SK-N-MC (cell line): ENCODE measurements at regions not wholly inside any gene's neighbourhood (a gene's known extent, or its start where the extent isn't known, plus 50 kb on each side); places are given as distances from the start of the nearest gene placed in this dataset.

Source experiments
- DNase-seq: peaks from one replicate; pipeline ENCODE4 v3.0.0-alpha.2; 2011; ENCODE audit warnings: low read depth, low spot score
- H3K27ac ChIP-seq: fragments of 200-600 bp; sonication (generic); 2 replicates; pipeline ENCODE4 v1.5.1; 2016; ENCODE audit warnings: mixed run types
- H3K36me3 ChIP-seq: fragments of 200-600 bp; sonication (generic); 2 replicates; pipeline ENCODE4 v1.6.1; 2017; ENCODE audit warnings: antibody characterized with exemption, low read length, mixed read lengths; ENCODE audit not compliant: insufficient read depth
- H3K4me3 ChIP-seq: fragments of 200-600 bp; sonication (generic); 2 replicates; pipeline ENCODE4 v1.5.1; 2016
- H3K9ac ChIP-seq: fragments of 200-600 bp; sonication (generic); 2 replicates; pipeline ENCODE4 v1.8.0; 2017; ENCODE audit warnings: mixed run types, mixed read lengths; ENCODE audit not compliant: insufficient read length
- H3K9me3 ChIP-seq: fragments of 200-600 bp; sonication (generic); 2 replicates; pipeline ENCODE4 v1.6.1; 2017; ENCODE audit warnings: low read depth, mild to moderate bottlenecking, antibody characterized with exemption, low read length, moderate library complexity, mixed read lengths
- EZH2 ChIP-seq: fragments of 200-600 bp; sonication (generic); IDR thresholded peaks from one replicate; pipeline ENCODE4 v1.6.1; 2017; ENCODE audit warnings: antibody characterized with exemption
- FOXP2 ChIP-seq: optimal IDR thresholded peaks from 2 replicates; pipeline ENCODE3; 2011; ENCODE audit warnings: mild to moderate bottlenecking, moderate library complexity; ENCODE audit not compliant: insufficient read depth; ENCODE audit errors: extremely low read length, control extremely low read depth
- POLR2AphosphoS5 ChIP-seq: IDR thresholded peaks from 2 replicates; pipeline ENCODE4 v1.6.1; 2012; ENCODE audit warnings: mild to moderate bottlenecking, low read depth, low read length, borderline replicate concordance

GRCh38 chr1:71273334-71273733 lies 192.5 kb upstream of the ZRANB2 start:
- Histone ChIP-seq H3K27ac (no peak overlapping the region), H3K4me3 (no peak overlapping the region), H3K9me3 (no peaks in the 10 kb centered on the region), H3K36me3 (no peaks in the 10 kb centered on the region), H3K9ac (no peak overlapping the region)
- TF ChIP-seq EZH2 (no peak), POLR2AphosphoS5 (no peak), FOXP2 (no peak)
- DNase-seq: no peak

- Histone ChIP-seq H3K9me3 (no peaks in the 10 kb centered on the region), H3K4me3 (no peak overlapping the region), H3K27ac (no peak overlapping the region), H3K36me3 (no peaks in the 10 kb centered on the region), H3K9ac (no peak overlapping the region)
- TF ChIP-seq EZH2 (no peak), FOXP2 (no peak), POLR2AphosphoS5 (no peak)
- no peak for DNase-seq
Observed at GRCh38 chr1:71270394-71270915, 189.6 kb upstream of the ZRANB2 start.

GRCh38 chr1:71269818-71270217 lies 189.0 kb upstream of the ZRANB2 start:
- Histone ChIP-seq H3K9ac (no peak overlapping the region), H3K27ac (no peak overlapping the region), H3K36me3 (no peaks in the 10 kb centered on the region), H3K4me3 (no peak overlapping the region), H3K9me3 (no peaks in the 10 kb centered on the region)
- no peak for TF ChIP-seq EZH2
- TF ChIP-seq POLR2AphosphoS5: no peak
- no peak for TF ChIP-seq FOXP2
- DNase-seq: no peak

GRCh38 chr1:71269179-71269578 lies 188.3 kb upstream of the ZRANB2 start:
- Histone ChIP-seq H3K4me3 (no peak overlapping the region), H3K36me3 (no peaks in the 10 kb centered on the region), H3K9me3 (no peaks in the 10 kb centered on the region), H3K27ac (no peak overlapping the region), H3K9ac (no peak overlapping the region)
- TF ChIP-seq FOXP2 (no peak), POLR2AphosphoS5 (no peak), EZH2 (no peak)
- DNase-seq: no peak

- DNase-seq: no peak
- Histone ChIP-seq H3K27ac (no peak overlapping the region), H3K9ac (no peak overlapping the region), H3K4me3 (no peak overlapping the region), H3K9me3 (no peaks in the 10 kb centered on the region), H3K36me3 (no peaks in the 10 kb centered on the region)
- TF ChIP-seq EZH2 (no peak), FOXP2 (no peak), POLR2AphosphoS5 (no peak)
Observed at GRCh38 chr1:71267220-71267619, 186.4 kb upstream of the ZRANB2 start.

- H3K4me3 ChIP-seq: no peak overlapping the region
- TF ChIP-seq EZH2 (no peak), FOXP2 (no peak), POLR2AphosphoS5 (no peak)
Observed at GRCh38 chr1:71264039-71264438, 183.2 kb upstream of the ZRANB2 start.

GRCh38 chr1:71262970-71263369 lies 182.1 kb upstream of the ZRANB2 start:
- DNase-seq: no peak
- Histone ChIP-seq H3K36me3 (no peaks in the 10 kb centered on the region), H3K4me3 (no peak overlapping the region), H3K9ac (no peak overlapping the region), H3K9me3 (no peaks in the 10 kb centered on the region), H3K27ac (no peak overlapping the region)
- no peak for TF ChIP-seq EZH2
- TF ChIP-seq FOXP2: no peak
- TF ChIP-seq POLR2AphosphoS5: no peak

More at GRCh38 chr1:71264039-71264438, 183.2 kb upstream of the ZRANB2 start:
- no peaks in the 10 kb centered on the region for H3K9me3 ChIP-seq
- H3K9ac ChIP-seq: no peak overlapping the region
- H3K27ac ChIP-seq: no peak overlapping the region
- no peak for DNase-seq
- no peaks in the 10 kb centered on the region for H3K36me3 ChIP-seq

GRCh38 chr1:71252900-71253299 lies 172.1 kb upstream of the ZRANB2 start:
- no peak for TF ChIP-seq FOXP2
- TF ChIP-seq POLR2AphosphoS5: no peak
- no peak for TF ChIP-seq EZH2
- no peaks in the 10 kb centered on the region for H3K36me3 ChIP-seq
- no peak overlapping the region for H3K9ac ChIP-seq
- no peaks in the 10 kb centered on the region for H3K9me3 ChIP-seq
- no peak for DNase-seq
- no peak overlapping the region for H3K4me3 ChIP-seq
- H3K27ac ChIP-seq: no peak overlapping the region

- no peaks in the 10 kb centered on the region for H3K36me3 ChIP-seq
- no peak overlapping the region for H3K9ac ChIP-seq
- no peaks in the 10 kb centered on the region for H3K9me3 ChIP-seq
- TF ChIP-seq FOXP2: no peak
- no peak for TF ChIP-seq POLR2AphosphoS5
- no peak for TF ChIP-seq EZH2
- H3K27ac ChIP-seq: no peak overlapping the region
- no peak for DNase-seq
- H3K4me3 ChIP-seq: no peak overlapping the region
Observed at GRCh38 chr1:71245246-71245645, 164.4 kb upstream of the ZRANB2 start.
